ENCODE measurements at regions not wholly inside any gene's neighbourhood (a gene's known extent, or its start where the extent isn't known, plus 50 kb on each side); places are given as distances from the start of the nearest gene placed in this dataset.

- no peak overlapping the region for H3K27ac ChIP-seq (ENCODE audit: extremely low read depth, low read depth, low read length)
- no peaks in the 10 kb centered on the region for H3K36me3 ChIP-seq (ENCODE audit: control insufficient read depth in 2 of 2, insufficient read depth in 1 of 2, low read length in 2 of 2)
- no peak overlapping the region for H3K4me3 ChIP-seq (ENCODE audit: low read depth, low read length)
- H3K9me3 ChIP-seq (ENCODE audit: control insufficient read depth, insufficient read depth, low read depth, low read length) = no peaks in the 10 kb centered on the region
- TF ChIP-seq ZNF639 (tag by site-specific recombination; IDR thresholded peaks at IDR 0.05) = no peak
- no peak for TF ChIP-seq ZNF677 (tag by site-specific recombination; IDR thresholded peaks at IDR 0.05)
- TF ChIP-seq ZNF707 (tag by site-specific recombination; IDR thresholded peaks at IDR 0.05) = no peak
- TF ChIP-seq ZFHX2 (tag by site-specific recombination; conservative IDR thresholded peaks at IDR 0.05) = no peak
- no peak for TF ChIP-seq ZBTB20 (tag by site-specific recombination; IDR thresholded peaks at IDR 0.05)
- no peak for TF ChIP-seq ZNF18 (tag by site-specific recombination; IDR thresholded peaks at IDR 0.05)
- TF ChIP-seq ZNF335 (tag by site-specific recombination; conservative IDR thresholded peaks at IDR 0.05) = no peak
- TF ChIP-seq ATF2 (tag by site-specific recombination; IDR thresholded peaks at IDR 0.05; ENCODE audit: low read depth) = no peak
- no peak for TF ChIP-seq ZNF621 (tag by site-specific recombination; IDR thresholded peaks at IDR 0.05)
- no peak for TF ChIP-seq ZNF658 (tag by site-specific recombination; IDR thresholded peaks at IDR 0.05)
- TF ChIP-seq AEBP2 (tag by site-specific recombination; IDR thresholded peaks at IDR 0.05; ENCODE audit: borderline replicate concordance) = no peak
- TF ChIP-seq ZNF112 (tag by site-specific recombination; IDR thresholded peaks at IDR 0.05) = no peak
- no peak for TF ChIP-seq ZNF501 (tag by site-specific recombination; IDR thresholded peaks at IDR 0.05)
- TF ChIP-seq ZNF354C (tag by site-specific recombination; IDR thresholded peaks at IDR 0.05; ENCODE audit: borderline replicate concordance, low read depth) = no peak
- TF ChIP-seq ZNF175 (tag by site-specific recombination; IDR thresholded peaks at IDR 0.05) = no peak
- TF ChIP-seq ZSCAN18 (tag by site-specific recombination; IDR thresholded peaks at IDR 0.05) = no peak
- no peak for TF ChIP-seq ZFP3 (tag by site-specific recombination; IDR thresholded peaks at IDR 0.05; ENCODE audit: low read depth)
- TF ChIP-seq ZNF548 (tag by site-specific recombination; IDR thresholded peaks at IDR 0.05) = no peak
- TF ChIP-seq KLF10 (tag by site-specific recombination; IDR thresholded peaks at IDR 0.05) = no peak
- no peak for TF ChIP-seq ZNF366 (tag by site-specific recombination; conservative IDR thresholded peaks at IDR 0.05)
- no peaks in the 10 kb centered on the region for H3K4me1 ChIP-seq (ENCODE audit: control insufficient read depth, insufficient read depth, low read length)
- POLR2A ChIA-PET = no interaction called here
- CTCF ChIA-PET = interaction anchor here (0.6 kb wide), 1 partner anchor 93 kb away, joined by 4 read pairs; no protein-coding TSS in a partner anchor
Measured at GRCh38 chr2:152243761-152244640, 68.4 kb upstream of the STAM2 start.

Data from HEK293 (cell line).